OCI-LY1 (cell line): ENCODE measurements at regions not wholly inside any gene's neighbourhood (a gene's known extent, or its start where the extent isn't known, plus 50 kb on each side); places are given as distances from the start of the nearest gene placed in this dataset.

Experiments used
- H2AFZ ChIP-seq: fragments of 200-600 bp; sonication (generic), shearing (Covaris generic); 2 replicates; pipeline ENCODE4 v1.6.0; 2014; ENCODE audit warnings: antibody characterized with exemption, mild to moderate bottlenecking, low read length
- H3F3A ChIP-seq: fragments of 200-600 bp; sonication (generic), shearing (Covaris generic); 2 replicates; pipeline ENCODE4 v1.6.0; 2014; ENCODE audit warnings: mild to moderate bottlenecking, antibody characterized with exemption, low read length, moderate library complexity; ENCODE audit not compliant: insufficient read depth
- H3K27ac ChIP-seq: fragments of 200-600 bp; sonication (generic); 2 replicates; pipeline ENCODE4 v1.5.1; 2014; ENCODE audit warnings: low read length, mixed run types, mild to moderate bottlenecking, low read depth; ENCODE audit not compliant: poor library complexity, severe bottlenecking
- H3K27me3 ChIP-seq: fragments of 200-600 bp; sonication (generic); 2 replicates; pipeline ENCODE4 v1.6.0; 2014; ENCODE audit warnings: antibody characterized with exemption, mild to moderate bottlenecking, low read length, moderate library complexity; ENCODE audit not compliant: insufficient read depth
- H3K36me3 ChIP-seq: fragments of 200-600 bp; sonication (generic); 2 replicates; pipeline ENCODE4 v1.6.1; 2014; ENCODE audit warnings: mild to moderate bottlenecking, antibody characterized with exemption, low read length, moderate library complexity, mixed read lengths; ENCODE audit not compliant: insufficient read depth
- H3K4me1 ChIP-seq: fragments of 200-600 bp; sonication (generic); 2 replicates; pipeline ENCODE4 v1.5.1; 2014; ENCODE audit warnings: mild to moderate bottlenecking, low read length, moderate library complexity; ENCODE audit not compliant: insufficient read depth, severe bottlenecking
- H3K4me2 ChIP-seq: fragments of 200-600 bp; sonication (generic), shearing (Covaris generic); 2 replicates; pipeline ENCODE4 v1.6.1; 2014; ENCODE audit warnings: low read length
- H3K4me3 ChIP-seq: fragments of 200-600 bp; sonication (generic); 2 replicates; pipeline ENCODE4 v1.5.1; 2014; ENCODE audit warnings: low read length, low read depth, mild to moderate bottlenecking, mixed read lengths; ENCODE audit not compliant: poor library complexity, severe bottlenecking
- H3K79me2 ChIP-seq: fragments of 200-600 bp; shearing (Covaris generic); 2 replicates; pipeline ENCODE4 v1.6.1; 2016; ENCODE audit warnings: mixed run types, low read length, mixed read lengths; ENCODE audit not compliant: insufficient read depth
- H3K9ac ChIP-seq: fragments of 200-600 bp; sonication (generic), shearing (Covaris generic); 2 replicates; pipeline ENCODE4 v1.6.1; 2014; ENCODE audit warnings: mild to moderate bottlenecking, low read length, mixed read lengths
- H3K9me2 ChIP-seq: fragments of 200-600 bp; sonication (generic), shearing (Covaris generic); 2 replicates; pipeline ENCODE4 v1.6.1; 2014; ENCODE audit warnings: low read depth, mild to moderate bottlenecking, low read length, mixed read lengths
- H3K9me3 ChIP-seq: fragments of 200-600 bp; shearing (Covaris generic); 2 replicates; pipeline ENCODE4 v1.6.1; 2014; ENCODE audit warnings: low read length, mixed read lengths
- H4K20me1 ChIP-seq: fragments of 200-600 bp; sonication (generic), shearing (Covaris generic); 2 replicates; pipeline ENCODE4 v1.6.0; 2016; ENCODE audit warnings: mild to moderate bottlenecking, low read length; ENCODE audit not compliant: insufficient read depth
- EZH2 ChIP-seq: fragments of 200-600 bp; sonication (generic), shearing (Covaris generic); IDR thresholded peaks from 2 replicates; pipeline ENCODE4 v1.8.0; 2017; ENCODE audit warnings: borderline replicate concordance, mixed run types, mild to moderate bottlenecking, antibody characterized with exemption, low read length, moderate library complexity, mixed read lengths
- TF ChIP-seq, protein P1 (sequence below): fragments of 200-600 bp; sonication (generic), shearing (Covaris generic); IDR thresholded peaks from 2 replicates; pipeline ENCODE4 v1.5.1; 2017; ENCODE audit warnings: mild to moderate bottlenecking, antibody characterized with exemption, low read length, moderate library complexity, mixed read lengths

DNA sequence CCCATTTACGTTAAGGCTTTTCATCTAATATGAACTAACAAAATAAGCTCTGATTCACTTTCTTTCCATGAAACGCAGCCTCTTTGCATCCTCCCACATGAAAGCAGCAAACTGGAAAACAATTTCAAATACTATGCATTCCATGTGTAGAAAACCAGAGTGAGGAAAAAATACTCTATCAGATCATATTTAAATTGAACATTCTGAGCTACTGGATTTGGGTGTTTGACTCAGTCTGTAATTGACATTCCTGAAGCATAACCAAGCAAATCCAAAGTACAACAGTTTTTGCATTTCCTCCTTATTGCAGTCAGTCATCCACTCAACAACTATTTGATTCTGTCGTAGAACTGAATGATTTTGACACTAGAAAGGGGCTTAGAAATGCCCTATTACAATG lies 399.1 kb upstream of the NMUR2 start:
- H3F3A ChIP-seq = no peaks in the 10 kb centered on the region
- no peaks in the 10 kb centered on the region for H3K4me1 ChIP-seq
- H3K36me3 ChIP-seq = no peaks in the 10 kb centered on the region
- H3K4me3 ChIP-seq = no peak overlapping the region
- H3K27ac ChIP-seq = no peak overlapping the region
- H3K9me3 ChIP-seq = no peaks in the 10 kb centered on the region
- no peaks in the 10 kb centered on the region for H3K79me2 ChIP-seq
- no peaks in the 10 kb centered on the region for H4K20me1 ChIP-seq
- TF ChIP-seq, protein P1, sequence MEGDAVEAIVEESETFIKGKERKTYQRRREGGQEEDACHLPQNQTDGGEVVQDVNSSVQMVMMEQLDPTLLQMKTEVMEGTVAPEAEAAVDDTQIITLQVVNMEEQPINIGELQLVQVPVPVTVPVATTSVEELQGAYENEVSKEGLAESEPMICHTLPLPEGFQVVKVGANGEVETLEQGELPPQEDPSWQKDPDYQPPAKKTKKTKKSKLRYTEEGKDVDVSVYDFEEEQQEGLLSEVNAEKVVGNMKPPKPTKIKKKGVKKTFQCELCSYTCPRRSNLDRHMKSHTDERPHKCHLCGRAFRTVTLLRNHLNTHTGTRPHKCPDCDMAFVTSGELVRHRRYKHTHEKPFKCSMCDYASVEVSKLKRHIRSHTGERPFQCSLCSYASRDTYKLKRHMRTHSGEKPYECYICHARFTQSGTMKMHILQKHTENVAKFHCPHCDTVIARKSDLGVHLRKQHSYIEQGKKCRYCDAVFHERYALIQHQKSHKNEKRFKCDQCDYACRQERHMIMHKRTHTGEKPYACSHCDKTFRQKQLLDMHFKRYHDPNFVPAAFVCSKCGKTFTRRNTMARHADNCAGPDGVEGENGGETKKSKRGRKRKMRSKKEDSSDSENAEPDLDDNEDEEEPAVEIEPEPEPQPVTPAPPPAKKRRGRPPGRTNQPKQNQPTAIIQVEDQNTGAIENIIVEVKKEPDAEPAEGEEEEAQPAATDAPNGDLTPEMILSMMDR = no peak
- no peak for TF ChIP-seq EZH2
- H3K9me2 ChIP-seq = no peaks in the 10 kb centered on the region
- H3K9ac ChIP-seq = no peak overlapping the region
- no peak overlapping the region for H3K4me2 ChIP-seq
- no peaks in the 10 kb centered on the region for H3K27me3 ChIP-seq
- no peak overlapping the region for H2AFZ ChIP-seq

DNA sequence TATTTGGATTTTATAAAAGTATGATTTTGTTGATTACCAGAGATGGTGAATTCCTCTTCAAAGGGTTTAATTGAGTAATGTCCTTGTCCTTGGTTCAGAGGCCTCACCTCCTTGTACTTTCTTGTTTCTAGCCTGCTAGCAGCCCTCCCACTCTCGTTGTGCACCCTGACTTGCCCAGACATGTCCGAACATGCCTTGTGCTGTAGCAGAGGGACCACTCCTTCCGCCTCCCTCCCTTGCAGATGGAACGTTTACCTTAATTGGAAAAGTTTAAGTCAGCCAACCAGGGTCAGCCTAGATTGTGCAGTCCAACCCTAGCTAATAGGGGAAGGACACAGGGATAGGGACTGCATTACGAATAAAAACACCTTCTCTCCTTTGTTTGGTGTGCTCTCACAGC lies 406.9 kb upstream of the NMUR2 start:
- H2AFZ ChIP-seq = no peak overlapping the region
- TF ChIP-seq, protein P1 = no peak
- TF ChIP-seq EZH2 = no peak
- no peaks in the 10 kb centered on the region for H3K9me3 ChIP-seq
- H3F3A ChIP-seq = no peaks in the 10 kb centered on the region
- H3K27me3 ChIP-seq = no peaks in the 10 kb centered on the region
- H3K4me1 ChIP-seq = no peaks in the 10 kb centered on the region
- H3K79me2 ChIP-seq = no peaks in the 10 kb centered on the region
- H3K36me3 ChIP-seq = no peaks in the 10 kb centered on the region
- no peak overlapping the region for H3K4me3 ChIP-seq
- no peaks in the 10 kb centered on the region for H4K20me1 ChIP-seq
- no peak overlapping the region for H3K9ac ChIP-seq
- no peaks in the 10 kb centered on the region for H3K9me2 ChIP-seq
- no peak overlapping the region for H3K4me2 ChIP-seq
- H3K27ac ChIP-seq = no peak overlapping the region

DNA sequence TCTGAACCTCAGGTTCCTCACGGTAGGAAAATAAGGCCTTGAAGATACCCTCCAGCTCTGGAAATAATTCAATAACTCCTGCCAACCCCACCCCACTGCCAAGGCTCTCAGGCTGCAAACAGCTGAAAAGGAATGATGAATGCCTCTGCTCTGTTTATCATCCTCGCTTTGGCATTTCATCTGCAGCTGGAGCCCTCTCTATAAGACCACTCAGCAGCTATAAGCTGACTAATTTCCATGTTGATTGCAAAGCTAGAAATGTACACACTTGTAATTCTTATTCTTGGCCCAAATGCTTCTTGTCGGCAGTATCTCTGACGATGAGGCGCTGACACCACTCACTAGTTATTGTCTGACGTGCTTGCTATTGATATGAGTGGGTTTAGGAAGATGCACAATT lies 408.4 kb upstream of the NMUR2 start:
- Histone ChIP-seq H2AFZ (no peak overlapping the region), H3K9ac (no peak overlapping the region), H3K4me2 (no peak overlapping the region), H3K4me3 (no peak overlapping the region), H3F3A (no peaks in the 10 kb centered on the region), H3K79me2 (no peaks in the 10 kb centered on the region), H4K20me1 (no peaks in the 10 kb centered on the region), H3K27me3 (no peaks in the 10 kb centered on the region), H3K27ac (no peak overlapping the region), H3K36me3 (no peaks in the 10 kb centered on the region), H3K9me3 (no peaks in the 10 kb centered on the region), H3K4me1 (no peaks in the 10 kb centered on the region), H3K9me2 (no peaks in the 10 kb centered on the region)
- TF ChIP-seq, protein P1 = no peak
- no peak for TF ChIP-seq EZH2
